ENCODE measurements at regions not wholly inside any gene's neighbourhood (a gene's known extent, or its start where the extent isn't known, plus 50 kb on each side); places are given as distances from the start of the nearest gene placed in this dataset.

- TF ChIP-seq POLR2A (IDR thresholded peaks at IDR 0.05), result no peak
- TF ChIP-seq POLR2AphosphoS5 (IDR thresholded peaks at IDR 0.05; ENCODE audit: insufficient read depth in 1 of 2, low read depth in 1 of 2), result no peak
These were observed 412.5 kb downstream of the SOX2 start for GRCh38 chr3:182124187-182124586.

Data from vagina (tissue), 2 donors.